Ovary (tissue), 3 donors: ENCODE measurements at regions not wholly inside any gene's neighbourhood (a gene's known extent, or its start where the extent isn't known, plus 50 kb on each side); places are given as distances from the start of the nearest gene placed in this dataset.

ENCODE experiments used
- CTCF ChIP-seq, 3 donors: fragments of 450-650 bp in 2 of 3; fragments of 200-600 bp in 1 of 3; IDR thresholded peaks; one replicate each; pipeline versions ENCODE4 v1.5.1 to v1.8.0; 2016 to 2022; ENCODE audit warnings: antibody characterized with exemption in 3 of 3, mild to moderate bottlenecking in 1 of 3
- EP300 ChIP-seq: sonication (generic); formaldehyde crosslinking; IDR thresholded peaks from one replicate; pipeline ENCODE4 v1.6.1; 2017; ENCODE audit warnings: antibody characterized with exemption
- POLR2A ChIP-seq: fragments of 450-650 bp; IDR thresholded peaks from one replicate; pipeline ENCODE4 v1.6.1; 2017; ENCODE audit warnings: antibody characterized with exemption, mild to moderate bottlenecking, moderate library complexity
- donor health status: DM: no; HTN: no; CAD: no.

GRCh38 chr7:133135451-133135850 lies 53.6 kb upstream of the CHCHD3 start:
- TF ChIP-seq POLR2A = no peak
- TF ChIP-seq CTCF (IDR thresholded peaks at IDR 0.05) = no peak
- TF ChIP-seq EP300 = no peak
